K562 (cell line): ENCODE measurements at regions not wholly inside any gene's neighbourhood (a gene's known extent, or its start where the extent isn't known, plus 50 kb on each side); places are given as distances from the start of the nearest gene placed in this dataset.

ENCODE experiments used
- ATAC-seq: fragments of 200-7000 bp; cut with Tn5 transposase; 3 replicates; pipeline ENCODE4 v1.9.1; 2020; ENCODE audit warnings: moderate library complexity
- BruUV-seq: library from RNA; stranded (reverse); fragments of 400-500 nt; replicated peaks from 2 replicates; lab custom pipeline; 2021; lab: Mats Ljungman, UMichigan
- CTCF ChIA-PET: fragments of 300-600 bp; formaldehyde crosslinking; extraction: SDS; loops from one replicate; lab custom pipeline; 2021; ENCODE audit warnings: low intra/inter-chr PET ratio; lab: Yijun Ruan, JAX
- POLR2A ChIA-PET: fragments of 300-600, 350-650 bp; sonication (Branson Sonifier 250); formaldehyde crosslinking; extraction: SDS; loops from one replicate; lab custom pipeline; 2021; ENCODE audit warnings: antibody characterized with exemption, inconsistent platforms; lab: Yijun Ruan, JAX
- DNase-seq, 4 experiments: peaks; one replicate each; pipeline versions ENCODE4 v3.0.0 to v3.0.0-alpha.2; 2011 to 2018; ENCODE audit warnings: low spot score in 3 of 4, mixed read lengths in 3 of 4; ENCODE audit errors: extremely low read depth in 1 of 4
- FAIRE-seq: peaks from 2 replicates; lab custom pipeline; 2011; peaks lifted over from hg19 to GRCh38; lab: Jason Lieb, UNC
- H2AFZ ChIP-seq: 2 replicates; pipeline ENCODE4 v1.6.0; 2011; ENCODE audit warnings: low read depth, low read length, control low read depth, inconsistent platforms
- H3K27ac ChIP-seq: fragments of 200-600 bp; 3 replicates; pipeline ENCODE4 v1.8.0; 2011; ENCODE audit warnings: low read depth, mild to moderate bottlenecking, control low read depth, inconsistent platforms, low read length, moderate library complexity, mixed read lengths; ENCODE audit errors: extremely low read depth
- H3K27me3 ChIP-seq, 2 experiments: fragments of 300-600 bp in 1 of 2; 2 replicates in 1 of 2; 3 replicates in 1 of 2; pipeline versions ENCODE4 v1.6.0 to v1.8.0; 2011; ENCODE audit warnings: inconsistent platforms in 2 of 2, low read length in 2 of 2, mild to moderate bottlenecking in 1 of 2, mixed read lengths in 1 of 2, moderate library complexity in 1 of 2; ENCODE audit not compliant: control insufficient read depth in 2 of 2, insufficient read depth in 2 of 2
- H3K36me3 ChIP-seq: fragments of 300-600 bp; 3 replicates; pipeline ENCODE4 v1.8.0; 2011; ENCODE audit warnings: mild to moderate bottlenecking, low read length, inconsistent platforms; ENCODE audit not compliant: control insufficient read depth, insufficient read depth
- H3K4me1 ChIP-seq, 2 experiments: fragments of 200-600 bp in 1 of 2; replicated peaks in 1 of 2; 2 replicates in 1 of 2; 3 replicates in 1 of 2; pipeline versions ENCODE4 v1.5.1 to v1.8.0; 2011; ENCODE audit warnings: inconsistent platforms in 2 of 2, low read length in 2 of 2, mild to moderate bottlenecking in 1 of 2, mixed read lengths in 1 of 2, moderate library complexity in 1 of 2; ENCODE audit not compliant: control insufficient read depth in 2 of 2, insufficient read depth in 2 of 2
- H3K4me2 ChIP-seq: 2 replicates; pipeline ENCODE4 v1.6.1; 2011; ENCODE audit warnings: low read length, control low read depth, inconsistent platforms, mixed read lengths; ENCODE audit not compliant: insufficient read depth
- H3K4me3 ChIP-seq: fragments of 200-600 bp; sonication (generic), shearing (Covaris generic); 2 replicates; pipeline ENCODE4 v1.5.1; 2016; ENCODE audit warnings: control low read depth, inconsistent platforms
- H3K79me2 ChIP-seq: fragments of 200-600 bp; 3 replicates; pipeline ENCODE4 v1.8.0; 2011; ENCODE audit warnings: low read length, inconsistent platforms; ENCODE audit not compliant: control insufficient read depth, insufficient read depth
- H3K9ac ChIP-seq, 2 experiments: 2 replicates each; pipeline versions ENCODE4 v1.6.0 to v1.6.1; 2011; ENCODE audit warnings: low read depth in 2 of 2, low read length in 2 of 2, control low read depth in 1 of 2, inconsistent platforms in 1 of 2, mild to moderate bottlenecking in 1 of 2, mixed read lengths in 1 of 2; ENCODE audit not compliant: insufficient read depth in 1 of 2
- H3K9me1 ChIP-seq: one replicate; pipeline ENCODE4 v1.6.0; 2011; ENCODE audit warnings: inconsistent platforms, mild to moderate bottlenecking, low read length, moderate library complexity; ENCODE audit not compliant: control insufficient read depth, insufficient read depth
- H3K9me3 ChIP-seq: replicated peaks from 2 replicates; pipeline ENCODE4 v1.5.1; 2011; ENCODE audit warnings: low read depth, low read length, inconsistent platforms; ENCODE audit not compliant: control insufficient read depth, insufficient read depth
- H4K20me1 ChIP-seq: replicated peaks from 2 replicates; pipeline ENCODE4 v1.6.1; 2011; ENCODE audit warnings: low read length, inconsistent platforms, mixed read lengths; ENCODE audit not compliant: control insufficient read depth, insufficient read depth
- ARHGAP35 ChIP-seq: fragments of 450-650 bp; IDR thresholded peaks from 2 replicates; pipeline ENCODE4 v1.6.1; 2018; ENCODE audit not compliant: partially characterized antibody
- ASH1L ChIP-seq: fragments of 450-650 bp; IDR thresholded peaks from 2 replicates; pipeline ENCODE4 v1.6.1; 2018; ENCODE audit warnings: borderline replicate concordance, mild to moderate bottlenecking, low read depth; ENCODE audit not compliant: partially characterized antibody
- HNRNPLL ChIP-seq: fragments of 200-400 bp; formaldehyde crosslinking; IDR thresholded peaks from 2 replicates; pipeline ENCODE4 v1.6.1; 2017; ENCODE audit warnings: low read length, low read depth, mild to moderate bottlenecking; ENCODE audit not compliant: poor library complexity, severe bottlenecking
- HNRNPUL1 ChIP-seq: fragments of 200-400 bp; formaldehyde crosslinking; IDR thresholded peaks from 2 replicates; pipeline ENCODE4 v1.6.1; 2017; ENCODE audit warnings: low read length
- NCOR1 ChIP-seq: fragments of 450-650 bp; IDR thresholded peaks from 2 replicates; pipeline ENCODE4 v1.6.1; 2016; ENCODE audit warnings: mild to moderate bottlenecking, moderate library complexity
- POLR2G ChIP-seq: fragments of 200-400 bp; formaldehyde crosslinking; IDR thresholded peaks from 2 replicates; pipeline ENCODE4 v1.6.1; 2017; ENCODE audit warnings: low read depth, mild to moderate bottlenecking, antibody characterized with exemption, low read length, moderate library complexity
- SREBF1 ChIP-seq: fragments of 150-350 bp; IDR thresholded peaks from 2 replicates; pipeline ENCODE4 v1.6.1; 2014; ENCODE audit warnings: antibody characterized with exemption, low read depth, low read length, borderline replicate concordance
- ZNF274 ChIP-seq: IDR thresholded peaks from 2 replicates; pipeline ENCODE4 v1.6.1; 2011; ENCODE audit warnings: low read depth, mild to moderate bottlenecking, low read length, moderate library complexity, borderline replicate concordance
- ZNF551 ChIP-seq: fragments of 250-450 bp; sonication (Bioruptor Pico); IDR thresholded peaks from 2 replicates; pipeline ENCODE4 v1.5.0; 2021; ENCODE audit warnings: mild to moderate bottlenecking, moderate library complexity
- ZNF583 ChIP-seq: fragments of 250-450 bp; sonication (Bioruptor Pico); IDR thresholded peaks from 2 replicates; pipeline ENCODE4 v1.4.0; 2020
- ZNF668 ChIP-seq: fragments of 250-450 bp; sonication (Bioruptor Pico); IDR thresholded peaks from 2 replicates; pipeline ENCODE4 v1.8.0; 2022; ENCODE audit warnings: mild to moderate bottlenecking, inconsistent platforms
- WGBS: fragments of 100-300 bp; shearing (Covaris generic); methylation state at CpG from one replicate; pipeline ENCODE4 v1.1.6; 2016; ENCODE audit warnings: low coverage, mixed read lengths; ENCODE audit not compliant: insufficient coverage; ENCODE audit errors: missing lambda C conversion rate; 5-methylcytosine and 5-hydroxymethylcytosine counted together
- in situ Hi-C: fragments of 300-500 bp; cut with MboI; formaldehyde crosslinking; loops from 4 replicates; pipeline ENCODE4 v1.15.0; 2018; ENCODE audit warnings: inconsistent platforms, mixed read lengths
- intact Hi-C: fragments of 100-400 bp; cut with micrococcal nuclease; formaldehyde crosslinking; loops from 2 replicates; pipeline ENCODE4 v1.14.2; 2022
- TF ChIP-seq, protein P1 (sequence below): fragments of 450-650 bp; IDR thresholded peaks from 2 replicates; pipeline ENCODE4 v1.6.1; 2016; ENCODE audit warnings: borderline replicate concordance
- TF ChIP-seq, protein P2 (sequence below): fragments of 450-650 bp; formaldehyde crosslinking; IDR thresholded peaks from 2 replicates; pipeline ENCODE4 v1.4.0; 2022; ENCODE audit warnings: mild to moderate bottlenecking, moderate library complexity
- TF ChIP-seq, protein P3 (sequence below): fragments of 450-650 bp; IDR thresholded peaks from 2 replicates; pipeline ENCODE4 v1.6.1; 2018; ENCODE audit warnings: mild to moderate bottlenecking, low read depth; ENCODE audit not compliant: partially characterized antibody

DNA sequence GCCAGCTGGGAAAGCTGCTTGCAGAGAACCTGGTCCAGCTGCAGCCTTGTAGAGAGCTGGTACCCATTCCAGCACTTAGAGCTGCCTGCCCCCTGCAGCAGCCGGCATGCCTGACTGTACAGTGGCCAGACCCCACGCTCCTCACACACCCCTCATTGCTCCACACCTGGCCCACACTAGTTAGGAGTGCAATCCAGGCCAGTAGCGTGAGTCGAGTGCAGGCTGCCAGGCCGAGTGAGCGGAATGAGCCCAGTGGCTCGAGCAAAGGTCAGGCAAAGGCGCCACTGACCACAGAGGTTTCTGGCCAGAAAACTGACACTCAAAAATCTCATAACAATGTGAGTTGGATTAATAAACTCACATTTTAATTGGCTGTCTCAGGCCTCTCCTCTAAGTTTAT is 921.7 kb upstream of the KCND2 start:
- intact Hi-C loops: no loop called here
- no peak overlapping the region for H3K4me3 ChIP-seq
- DNase-seq (no peak), FAIRE-seq (no peak), ATAC-seq (no peak)
- TF ChIP-seq ZNF668 (CRISPR knock-in tag) (no peak), ZNF274 (no peak), ZNF583 (CRISPR knock-in tag) (no peak), POLR2G (no peak), ARHGAP35 (no peak), HNRNPLL (no peak), HNRNPUL1 (no peak), SREBF1 (no peak), ZNF551 (CRISPR knock-in tag) (no peak), NCOR1 (no peak), ASH1L (no peak)
- TF ChIP-seq, protein P1, sequence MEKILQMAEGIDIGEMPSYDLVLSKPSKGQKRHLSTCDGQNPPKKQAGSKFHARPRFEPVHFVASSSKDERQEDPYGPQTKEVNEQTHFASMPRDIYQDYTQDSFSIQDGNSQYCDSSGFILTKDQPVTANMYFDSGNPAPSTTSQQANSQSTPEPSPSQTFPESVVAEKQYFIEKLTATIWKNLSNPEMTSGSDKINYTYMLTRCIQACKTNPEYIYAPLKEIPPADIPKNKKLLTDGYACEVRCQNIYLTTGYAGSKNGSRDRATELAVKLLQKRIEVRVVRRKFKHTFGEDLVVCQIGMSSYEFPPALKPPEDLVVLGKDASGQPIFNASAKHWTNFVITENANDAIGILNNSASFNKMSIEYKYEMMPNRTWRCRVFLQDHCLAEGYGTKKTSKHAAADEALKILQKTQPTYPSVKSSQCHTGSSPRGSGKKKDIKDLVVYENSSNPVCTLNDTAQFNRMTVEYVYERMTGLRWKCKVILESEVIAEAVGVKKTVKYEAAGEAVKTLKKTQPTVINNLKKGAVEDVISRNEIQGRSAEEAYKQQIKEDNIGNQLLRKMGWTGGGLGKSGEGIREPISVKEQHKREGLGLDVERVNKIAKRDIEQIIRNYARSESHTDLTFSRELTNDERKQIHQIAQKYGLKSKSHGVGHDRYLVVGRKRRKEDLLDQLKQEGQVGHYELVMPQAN: no peak
- TF ChIP-seq, protein P2, sequence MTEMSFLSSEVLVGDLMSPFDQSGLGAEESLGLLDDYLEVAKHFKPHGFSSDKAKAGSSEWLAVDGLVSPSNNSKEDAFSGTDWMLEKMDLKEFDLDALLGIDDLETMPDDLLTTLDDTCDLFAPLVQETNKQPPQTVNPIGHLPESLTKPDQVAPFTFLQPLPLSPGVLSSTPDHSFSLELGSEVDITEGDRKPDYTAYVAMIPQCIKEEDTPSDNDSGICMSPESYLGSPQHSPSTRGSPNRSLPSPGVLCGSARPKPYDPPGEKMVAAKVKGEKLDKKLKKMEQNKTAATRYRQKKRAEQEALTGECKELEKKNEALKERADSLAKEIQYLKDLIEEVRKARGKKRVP (CRISPR knock-in tag): no peak
- TF ChIP-seq, protein P3, sequence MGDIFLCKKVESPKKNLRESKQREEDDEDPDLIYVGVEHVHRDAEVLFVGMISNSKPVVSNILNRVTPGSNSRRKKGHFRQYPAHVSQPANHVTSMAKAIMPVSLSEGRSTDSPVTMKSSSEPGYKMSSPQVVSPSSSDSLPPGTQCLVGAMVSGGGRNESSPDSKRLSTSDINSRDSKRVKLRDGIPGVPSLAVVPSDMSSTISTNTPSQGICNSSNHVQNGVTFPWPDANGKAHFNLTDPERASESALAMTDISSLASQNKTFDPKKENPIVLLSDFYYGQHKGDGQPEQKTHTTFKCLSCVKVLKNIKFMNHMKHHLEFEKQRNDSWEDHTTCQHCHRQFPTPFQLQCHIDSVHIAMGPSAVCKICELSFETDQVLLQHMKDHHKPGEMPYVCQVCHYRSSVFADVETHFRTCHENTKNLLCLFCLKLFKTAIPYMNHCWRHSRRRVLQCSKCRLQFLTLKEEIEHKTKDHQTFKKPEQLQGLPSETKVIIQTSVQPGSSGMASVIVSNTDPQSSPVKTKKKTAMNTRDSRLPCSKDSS: no peak
- no peaks in the 10 kb centered on the region for H3K79me2 ChIP-seq
- in situ Hi-C loops: no loop called here
- no peaks in the 10 kb centered on the region for H3K9me3 ChIP-seq
- H3K27me3 ChIP-seq: no peaks in the 10 kb centered on the region
- no peak overlapping the region for H3K4me2 ChIP-seq
- no peak overlapping the region for H2AFZ ChIP-seq
- no peaks in the 10 kb centered on the region for H3K9me1 ChIP-seq
- POLR2A ChIA-PET: no interaction called here
- WGBS: 0% methylated on average over 8 of the region's 8 CpGs
- H4K20me1 ChIP-seq: no peaks in the 10 kb centered on the region
- CTCF ChIA-PET: no interaction called here
- no peak overlapping the region for H3K9ac ChIP-seq
- no TSS peak for BruUV-seq
- no peak overlapping the region for H3K27ac ChIP-seq
- no peaks in the 10 kb centered on the region for H3K36me3 ChIP-seq
- no peaks in the 10 kb centered on the region for H3K4me1 ChIP-seq
